Progenitor cell of endocrine pancreas (in vitro differentiated cells): ENCODE measurements at regions not wholly inside any gene's neighbourhood (a gene's known extent, or its start where the extent isn't known, plus 50 kb on each side); places are given as distances from the start of the nearest gene placed in this dataset.
A peak's percentile ranks its signal among the peaks of the same experiment; 100 is the strongest.
"Not testable (repeated sequence)": the region's sequence is repeated elsewhere in the genome, so short reads cannot be mapped to it uniquely, and the experiment has no call there.

Experiments
- DNase-seq: peaks from one replicate; pipeline ENCODE4 v3.0.0; 2021; ENCODE audit warnings: low spot score; ENCODE audit not compliant: unreplicated experiment
- H3K27ac Mint-ChIP-seq: 2 replicates; pipeline ENCODE4 v1.8.0; 2021; ENCODE audit warnings: mild to moderate bottlenecking, moderate library complexity, mixed read lengths
- H3K27me3 Mint-ChIP-seq: 2 replicates; pipeline ENCODE4 v1.8.0; 2021; ENCODE audit warnings: mixed read lengths
- H3K36me3 Mint-ChIP-seq: 2 replicates; pipeline ENCODE4 v1.8.0; 2022; ENCODE audit warnings: mixed read lengths; ENCODE audit not compliant: insufficient read depth
- H3K4me1 Mint-ChIP-seq: 2 replicates; pipeline ENCODE4 v1.8.0; 2021; ENCODE audit warnings: low read depth, mixed read lengths
- H3K4me3 Mint-ChIP-seq: 2 replicates; pipeline ENCODE4 v1.8.0; 2021; ENCODE audit warnings: low read depth, mild to moderate bottlenecking, moderate library complexity, mixed read lengths
- H3K9me3 Mint-ChIP-seq: 2 replicates; pipeline ENCODE4 v1.8.0; 2021; ENCODE audit warnings: low read depth, mixed read lengths
- TF ChIP-seq, protein P1 (sequence below): fragments of 200-600 bp; sonication (generic); IDR thresholded peaks from one replicate; pipeline ENCODE4 v1.5.0; 2021; ENCODE audit warnings: antibody characterized with exemption, mild to moderate bottlenecking; ENCODE audit not compliant: unreplicated experiment

GRCh38 chr12:9449657-9450126, 158.0 kb downstream of the KLRB1 start:
- H3K36me3 Mint-ChIP-seq, H3K4me1 Mint-ChIP-seq, H3K27me3 Mint-ChIP-seq, H3K9me3 Mint-ChIP-seq, DNase-seq, H3K27ac Mint-ChIP-seq: not testable (repeated sequence)
- H3K4me3 Mint-ChIP-seq: peak overlapping the region; percentile 53

- no peak for DNase-seq
- H3K27ac Mint-ChIP-seq: no peak overlapping the region
- no peaks in the 10 kb centered on the region for H3K36me3 Mint-ChIP-seq
- TF ChIP-seq, protein P1, sequence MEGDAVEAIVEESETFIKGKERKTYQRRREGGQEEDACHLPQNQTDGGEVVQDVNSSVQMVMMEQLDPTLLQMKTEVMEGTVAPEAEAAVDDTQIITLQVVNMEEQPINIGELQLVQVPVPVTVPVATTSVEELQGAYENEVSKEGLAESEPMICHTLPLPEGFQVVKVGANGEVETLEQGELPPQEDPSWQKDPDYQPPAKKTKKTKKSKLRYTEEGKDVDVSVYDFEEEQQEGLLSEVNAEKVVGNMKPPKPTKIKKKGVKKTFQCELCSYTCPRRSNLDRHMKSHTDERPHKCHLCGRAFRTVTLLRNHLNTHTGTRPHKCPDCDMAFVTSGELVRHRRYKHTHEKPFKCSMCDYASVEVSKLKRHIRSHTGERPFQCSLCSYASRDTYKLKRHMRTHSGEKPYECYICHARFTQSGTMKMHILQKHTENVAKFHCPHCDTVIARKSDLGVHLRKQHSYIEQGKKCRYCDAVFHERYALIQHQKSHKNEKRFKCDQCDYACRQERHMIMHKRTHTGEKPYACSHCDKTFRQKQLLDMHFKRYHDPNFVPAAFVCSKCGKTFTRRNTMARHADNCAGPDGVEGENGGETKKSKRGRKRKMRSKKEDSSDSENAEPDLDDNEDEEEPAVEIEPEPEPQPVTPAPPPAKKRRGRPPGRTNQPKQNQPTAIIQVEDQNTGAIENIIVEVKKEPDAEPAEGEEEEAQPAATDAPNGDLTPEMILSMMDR: no peak
- H3K27me3 Mint-ChIP-seq: no peaks in the 10 kb centered on the region
- peaks cover 7% of the 10 kb centered on the region for H3K4me1 Mint-ChIP-seq
- peaks cover 3% of the 10 kb centered on the region for H3K9me3 Mint-ChIP-seq
- H3K4me3 Mint-ChIP-seq: peak overlapping the region; percentile 96
Measured at GRCh38 chr12:9449181-9449580, 158.5 kb downstream of the KLRB1 start.

GRCh38 chr12:9448648-9449047, 159.1 kb downstream of the KLRB1 start:
- peak overlapping the region; percentile 98 for H3K27ac Mint-ChIP-seq
- peak overlapping the region; percentile 96 for H3K4me3 Mint-ChIP-seq
- not testable (repeated sequence) for H3K4me1 Mint-ChIP-seq, H3K9me3 Mint-ChIP-seq, H3K36me3 Mint-ChIP-seq, DNase-seq, H3K27me3 Mint-ChIP-seq

DNA sequence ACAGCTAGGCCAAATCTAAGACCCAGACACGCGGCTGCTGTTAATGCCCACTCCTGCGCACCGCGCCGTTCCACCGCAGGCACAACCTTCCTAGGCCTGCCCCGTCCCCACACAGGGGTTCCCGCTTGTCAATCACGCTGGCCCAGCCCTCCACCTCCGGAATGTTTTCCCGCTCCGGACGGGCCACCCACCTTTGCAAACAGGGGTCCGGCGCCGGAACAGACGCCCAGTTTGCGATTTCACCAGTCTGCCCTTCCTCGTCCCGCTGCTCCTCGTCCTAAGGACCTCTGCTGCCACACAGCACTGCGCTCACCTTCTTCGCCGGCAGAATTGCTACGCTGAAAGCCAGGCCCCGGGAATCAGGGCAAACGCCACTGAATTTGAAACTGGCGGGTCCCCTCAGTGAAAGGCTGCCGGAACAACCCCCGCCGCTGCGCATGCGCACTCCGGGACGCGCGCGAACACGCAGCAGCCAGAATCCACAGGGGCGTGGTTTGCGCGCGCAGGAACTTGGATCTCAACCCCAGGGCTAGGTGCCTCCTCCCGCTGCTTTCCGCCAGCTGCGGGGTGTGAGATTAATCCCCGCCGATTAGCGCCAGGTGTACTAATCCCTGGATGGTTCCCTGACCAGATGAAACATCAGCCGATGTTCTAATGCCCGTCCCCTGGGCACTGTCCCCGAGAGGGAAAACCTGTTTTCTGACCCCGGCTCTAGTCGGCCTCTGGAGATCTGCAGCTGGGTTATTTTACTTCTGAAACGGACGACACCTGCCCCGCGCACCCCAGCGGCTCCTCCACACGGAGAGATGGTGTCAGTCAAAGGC, 159.7 kb downstream of the KLRB1 start:
- not testable (repeated sequence) for H3K9me3 Mint-ChIP-seq, H3K4me1 Mint-ChIP-seq, H3K36me3 Mint-ChIP-seq, H3K27me3 Mint-ChIP-seq
- peak; percentile 95 for DNase-seq
- Mint-ChIP-seq H3K4me3 (peak overlapping the region; percentile 96), H3K27ac (peak overlapping the region; percentile 98)

DNA sequence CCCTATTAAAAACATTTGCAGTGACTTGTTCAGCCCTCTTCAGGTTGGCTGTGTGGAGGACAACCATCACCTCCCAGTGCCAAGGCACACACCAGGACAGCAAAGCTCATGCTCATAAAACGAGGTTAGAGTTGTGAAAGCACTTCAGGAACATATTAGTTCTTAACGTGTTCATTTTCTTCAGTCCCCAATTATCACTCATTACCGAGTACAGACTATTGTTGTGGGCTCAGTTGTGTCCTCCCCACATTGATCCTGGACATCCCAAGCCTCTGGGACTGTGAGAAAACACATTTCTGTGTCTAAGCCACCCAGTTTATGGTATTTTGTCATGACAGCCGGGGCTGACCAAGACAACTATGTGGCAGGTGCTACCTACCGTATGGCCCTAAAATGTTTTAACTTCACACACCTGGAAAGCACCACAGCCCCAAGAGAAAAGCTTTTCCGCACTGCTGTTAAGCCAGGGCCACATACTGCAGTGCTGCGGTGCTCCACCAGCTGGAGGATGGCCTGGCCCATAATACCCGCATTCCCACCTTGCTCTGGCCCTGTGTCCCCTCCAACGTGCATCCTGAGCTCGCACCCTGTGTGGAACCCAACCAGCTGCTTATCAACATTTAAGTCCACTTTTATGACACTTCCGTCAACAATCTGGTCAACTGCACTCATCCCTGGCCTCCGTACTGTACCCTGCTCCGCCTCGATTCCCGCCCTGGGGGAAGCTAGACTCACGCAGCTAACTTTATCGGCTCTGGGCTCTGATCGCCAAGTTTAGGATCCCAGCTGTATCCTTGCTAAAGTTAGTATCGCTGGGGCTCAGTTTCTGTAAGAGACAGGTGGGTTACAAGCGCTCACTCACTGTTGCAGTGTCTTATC, 160.6 kb downstream of the KLRB1 start:
- not testable (repeated sequence) for DNase-seq, H3K9me3 Mint-ChIP-seq, H3K36me3 Mint-ChIP-seq, H3K4me1 Mint-ChIP-seq, H3K27me3 Mint-ChIP-seq
- Mint-ChIP-seq H3K4me3 (peak overlapping the region; percentile 96), H3K27ac (peak overlapping the region; percentile 87)

GRCh38 chr12:9440428-9440827, 167.3 kb downstream of the KLRB1 start:
- H3K36me3 Mint-ChIP-seq, H3K4me1 Mint-ChIP-seq, H3K9me3 Mint-ChIP-seq, H3K27ac Mint-ChIP-seq, H3K4me3 Mint-ChIP-seq, H3K27me3 Mint-ChIP-seq, DNase-seq: not testable (repeated sequence)

GRCh38 chr12:9435682-9436081, 172.0 kb downstream of the KLRB1 start:
- H3K36me3 Mint-ChIP-seq, H3K4me1 Mint-ChIP-seq, DNase-seq, H3K9me3 Mint-ChIP-seq, H3K27me3 Mint-ChIP-seq, H3K4me3 Mint-ChIP-seq, H3K27ac Mint-ChIP-seq: not testable (repeated sequence)

DNA sequence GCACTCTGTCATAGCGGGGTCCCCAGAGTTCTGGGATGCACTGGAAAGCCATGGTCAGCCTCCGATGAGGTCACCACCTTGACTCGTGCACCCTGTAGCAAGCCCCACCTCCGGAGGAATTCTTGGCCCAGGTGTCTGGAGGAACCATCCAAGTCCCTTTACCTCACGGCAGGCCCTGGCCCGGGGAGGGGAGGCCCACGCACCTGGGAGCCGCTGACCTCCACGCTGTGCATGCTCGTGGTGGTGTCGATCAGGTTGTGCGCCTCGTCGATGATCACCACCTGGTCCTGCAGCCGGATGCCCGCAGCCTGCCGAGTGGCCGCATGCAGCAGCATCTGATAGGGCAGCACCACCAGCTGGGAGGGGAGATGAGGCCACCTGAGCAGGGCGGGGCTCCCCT, 177.3 kb downstream of the KLRB1 start:
- H3K27ac Mint-ChIP-seq: not testable (repeated sequence)

GRCh38 chr12:9428856-9429255, 178.9 kb downstream of the KLRB1 start:
- not testable (repeated sequence) for H3K27ac Mint-ChIP-seq, H3K27me3 Mint-ChIP-seq, DNase-seq, H3K4me3 Mint-ChIP-seq, H3K4me1 Mint-ChIP-seq, H3K9me3 Mint-ChIP-seq, H3K36me3 Mint-ChIP-seq

More for the DNA sequence above, 177.3 kb downstream of the KLRB1 start:
- not testable (repeated sequence) for H3K27me3 Mint-ChIP-seq, DNase-seq, H3K4me1 Mint-ChIP-seq, H3K9me3 Mint-ChIP-seq, H3K4me3 Mint-ChIP-seq, H3K36me3 Mint-ChIP-seq

GRCh38 chr12:9425429-9425828, 182.3 kb downstream of the KLRB1 start:
- H3K36me3 Mint-ChIP-seq, DNase-seq, H3K27ac Mint-ChIP-seq, H3K4me3 Mint-ChIP-seq, H3K9me3 Mint-ChIP-seq, H3K4me1 Mint-ChIP-seq, H3K27me3 Mint-ChIP-seq: not testable (repeated sequence)

- not testable (repeated sequence) for H3K27ac Mint-ChIP-seq, H3K4me1 Mint-ChIP-seq, H3K4me3 Mint-ChIP-seq, H3K36me3 Mint-ChIP-seq, DNase-seq, H3K9me3 Mint-ChIP-seq, H3K27me3 Mint-ChIP-seq
Measured at GRCh38 chr12:9424175-9424740, 183.5 kb downstream of the KLRB1 start.

- not testable (repeated sequence) for H3K4me3 Mint-ChIP-seq, H3K27ac Mint-ChIP-seq, DNase-seq, H3K36me3 Mint-ChIP-seq, H3K27me3 Mint-ChIP-seq, H3K9me3 Mint-ChIP-seq, H3K4me1 Mint-ChIP-seq
Measured at GRCh38 chr12:9422689-9423088, 185.0 kb downstream of the KLRB1 start.
